ENCODE measurements at regions not wholly inside any gene's neighbourhood (a gene's known extent, or its start where the extent isn't known, plus 50 kb on each side); places are given as distances from the start of the nearest gene placed in this dataset.

GRCh38 chr6:3540253-3540820 is 83.5 kb upstream of the SLC22A23 start:
- DNase-seq (ENCODE audit: low spot score), result no peak
- ChIA-PET POLR2A (ENCODE audit: low non-redundant PET) (no interaction called here), CTCF (no interaction called here)
- TF ChIP-seq CTCF (conservative IDR thresholded peaks at IDR 0.05; ENCODE audit: low read depth), result no peak
- H3K27ac ChIP-seq, result no peak overlapping the region

- CTCF ChIA-PET, result no interaction called here
- no peak for DNase-seq (ENCODE audit: low spot score)
- H3K27ac ChIP-seq, result no peak overlapping the region
- POLR2A ChIA-PET (ENCODE audit: low non-redundant PET), result no interaction called here
- TF ChIP-seq CTCF (conservative IDR thresholded peaks at IDR 0.05; ENCODE audit: low read depth), result no peak
Measured at GRCh38 chr6:3538536-3538935, 81.7 kb upstream of the SLC22A23 start.

GRCh38 chr6:3536901-3537300 is 80.1 kb upstream of the SLC22A23 start:
- ChIA-PET CTCF (no interaction called here), POLR2A (ENCODE audit: low non-redundant PET) (no interaction called here)
- H3K27ac ChIP-seq, result no peak overlapping the region
- no peak for TF ChIP-seq CTCF (conservative IDR thresholded peaks at IDR 0.05; ENCODE audit: low read depth)
- DNase-seq (ENCODE audit: low spot score), result no peak

GRCh38 chr6:3535776-3536435 is 79.1 kb upstream of the SLC22A23 start:
- CTCF ChIA-PET, result no interaction called here
- no peak for TF ChIP-seq CTCF (conservative IDR thresholded peaks at IDR 0.05; ENCODE audit: low read depth)
- POLR2A ChIA-PET (ENCODE audit: low non-redundant PET), result no interaction called here
- no peak overlapping the region for H3K27ac ChIP-seq
- DNase-seq (ENCODE audit: low spot score), result no peak

- H3K27ac ChIP-seq, result no peak overlapping the region
- no peak for DNase-seq (ENCODE audit: low spot score)
- POLR2A ChIA-PET (ENCODE audit: low non-redundant PET), result no interaction called here
- TF ChIP-seq CTCF (conservative IDR thresholded peaks at IDR 0.05; ENCODE audit: low read depth), result no peak
- CTCF ChIA-PET, result no interaction called here
Measured at GRCh38 chr6:3535033-3535775, 78.4 kb upstream of the SLC22A23 start.

- ChIA-PET CTCF (no interaction called here), POLR2A (ENCODE audit: low non-redundant PET) (no interaction called here)
- no peak overlapping the region for H3K27ac ChIP-seq
- DNase-seq (ENCODE audit: low spot score), result no peak
- TF ChIP-seq CTCF (conservative IDR thresholded peaks at IDR 0.05; ENCODE audit: low read depth), result no peak
Measured at GRCh38 chr6:3534599-3534998, 77.7 kb upstream of the SLC22A23 start.

All from RWPE1 (cell line).